HG03378 (cell line): ENCODE measurements at regions not wholly inside any gene's neighbourhood (a gene's known extent, or its start where the extent isn't known, plus 50 kb on each side); places are given as distances from the start of the nearest gene placed in this dataset.

Source experiments
- ATAC-seq: cut with Tn5 transposase; IDR thresholded peaks from one replicate; pipeline ENCODE4 v1.9.1; 2021; ENCODE audit warnings: mild to moderate bottlenecking, moderate library complexity; ENCODE audit not compliant: unreplicated experiment

- ATAC-seq = no peak
These were observed 132.7 kb upstream of the RUNX3 start for GRCh38 chr1:25062621-25063255.

- ATAC-seq = no peak
These were observed 131.4 kb upstream of the RUNX3 start for GRCh38 chr1:25061261-25061995.

- no peak for ATAC-seq
These were observed 127.1 kb upstream of the RUNX3 start for GRCh38 chr1:25057188-25057587.

GRCh38 chr1:25056536-25056935 lies 126.5 kb upstream of the RUNX3 start:
- ATAC-seq = no peak

- no peak for ATAC-seq
These were observed 125.9 kb upstream of the RUNX3 start for GRCh38 chr1:25055961-25056360.

GRCh38 chr1:25055324-25055780 lies 125.3 kb upstream of the RUNX3 start:
- no peak for ATAC-seq

- ATAC-seq = no peak
These were observed 124.6 kb upstream of the RUNX3 start for GRCh38 chr1:25054526-25055323.

GRCh38 chr1:25053576-25054250 lies 123.6 kb upstream of the RUNX3 start:
- no peak for ATAC-seq

- ATAC-seq = no peak
These were observed 121.8 kb upstream of the RUNX3 start for GRCh38 chr1:25051906-25052305.

- no peak for ATAC-seq
These were observed 121.4 kb upstream of the RUNX3 start for GRCh38 chr1:25051504-25051903.

- no peak for ATAC-seq
These were observed 120.1 kb upstream of the RUNX3 start for GRCh38 chr1:25050165-25050564.

GRCh38 chr1:25049190-25049589 lies 119.1 kb upstream of the RUNX3 start:
- ATAC-seq = no peak

GRCh38 chr1:25048728-25049127 lies 118.7 kb upstream of the RUNX3 start:
- no peak for ATAC-seq

GRCh38 chr1:25047506-25048240 lies 117.6 kb upstream of the RUNX3 start:
- ATAC-seq = no peak

GRCh38 chr1:25046194-25046532 lies 116.1 kb upstream of the RUNX3 start:
- ATAC-seq = no peak

- no peak for ATAC-seq
These were observed 115.6 kb upstream of the RUNX3 start for GRCh38 chr1:25045480-25046193.

- no peak for ATAC-seq
These were observed 113.1 kb upstream of the RUNX3 start for GRCh38 chr1:25043228-25043580.

GRCh38 chr1:25042331-25043227 lies 112.5 kb upstream of the RUNX3 start:
- ATAC-seq = no peak

- no peak for ATAC-seq
These were observed 111.8 kb upstream of the RUNX3 start for GRCh38 chr1:25041916-25042315.
